ENCODE measurements at regions not wholly inside any gene's neighbourhood (a gene's known extent, or its start where the extent isn't known, plus 50 kb on each side); places are given as distances from the start of the nearest gene placed in this dataset.

GRCh38 chr10:22476601-22477321 lies 131.5 kb downstream of the SPAG6 start:
- Histone ChIP-seq H3K4me3 (ENCODE audit: low read depth in 2 of 2, low read length in 2 of 2) (no peak overlapping the region), H3K27ac (ENCODE audit: low read length) (no peak overlapping the region), H3K27me3 (ENCODE audit: control insufficient read depth, insufficient read depth, low read length) (peaks cover 23% of the 10 kb centered on the region), H3K4me1 (ENCODE audit: control insufficient read depth, insufficient read depth, low read length) (no peaks in the 10 kb centered on the region), H3K9me3 (ENCODE audit: control insufficient read depth, insufficient read depth, low read depth, low read length) (no peaks in the 10 kb centered on the region), H3K36me3 (ENCODE audit: control insufficient read depth, insufficient read depth, low read length) (no peaks in the 10 kb centered on the region)
- ATAC-seq, result no peak
- ChIA-PET CTCF (no interaction called here), POLR2A (no interaction called here)
- intact Hi-C loops (cut with micrococcal nuclease; ENCODE audit: unreplicated experiment) (no loop called here), in situ Hi-C loops (cut with HindIII; ENCODE audit: low pct_unique_long_range_greater_than_20kb, low sequenced_read_pairs) (no loop called here)
- DNase-seq (ENCODE audit: low read depth, low spot score), result no peak
- no peak for TF ChIP-seq CTCF (IDR thresholded peaks at IDR 0.05)
- TF ChIP-seq REST (IDR thresholded peaks at IDR 0.05; ENCODE audit: insufficient read depth in 1 of 2, low read depth in 2 of 2, low read length in 1 of 2), result no peak
- TF ChIP-seq TCF7L2 (IDR thresholded peaks at IDR 0.05; ENCODE audit: low read depth, low read length), result no peak
- TF ChIP-seq SIN3A (IDR thresholded peaks at IDR 0.05; ENCODE audit: borderline replicate concordance, insufficient read depth, low read depth, low read length), result no peak
- no TSS peak for BruUV-seq (replicated peaks)

GRCh38 chr10:22477334-22478287 lies 132.3 kb downstream of the SPAG6 start:
- CTCF ChIA-PET, result no interaction called here
- Histone ChIP-seq H3K4me3 (ENCODE audit: low read depth in 2 of 2, low read length in 2 of 2) (no peak overlapping the region), H3K4me1 (ENCODE audit: control insufficient read depth, insufficient read depth, low read length) (no peaks in the 10 kb centered on the region), H3K36me3 (ENCODE audit: control insufficient read depth, insufficient read depth, low read length) (no peaks in the 10 kb centered on the region), H3K9me3 (ENCODE audit: control insufficient read depth, insufficient read depth, low read depth, low read length) (no peaks in the 10 kb centered on the region), H3K27ac (ENCODE audit: low read length) (no peak overlapping the region), H3K27me3 (ENCODE audit: control insufficient read depth, insufficient read depth, low read length) (peaks cover 23% of the 10 kb centered on the region)
- BruUV-seq (replicated peaks), result no TSS peak
- DNase-seq (ENCODE audit: low read depth, low spot score) (no peak), ATAC-seq (no peak)
- intact Hi-C loops (cut with micrococcal nuclease; ENCODE audit: unreplicated experiment), result no loop called here
- POLR2A ChIA-PET, result no interaction called here
- in situ Hi-C loops (cut with HindIII; ENCODE audit: low pct_unique_long_range_greater_than_20kb, low sequenced_read_pairs), result no loop called here
- TF ChIP-seq CTCF (IDR thresholded peaks at IDR 0.05), result no peak
- TF ChIP-seq REST (IDR thresholded peaks at IDR 0.05; ENCODE audit: insufficient read depth in 1 of 2, low read depth in 2 of 2, low read length in 1 of 2), result no peak
- TF ChIP-seq POLR2AphosphoS5 (IDR thresholded peaks at IDR 0.05; ENCODE audit: low read depth, low read length), result no peak
- no peak for TF ChIP-seq TCF7L2 (IDR thresholded peaks at IDR 0.05; ENCODE audit: low read depth, low read length)
- TF ChIP-seq SIN3A (IDR thresholded peaks at IDR 0.05; ENCODE audit: borderline replicate concordance, insufficient read depth, low read depth, low read length), result no peak

Measured in Panc1 (cell line).